ENCODE measurements at regions not wholly inside any gene's neighbourhood (a gene's known extent, or its start where the extent isn't known, plus 50 kb on each side); places are given as distances from the start of the nearest gene placed in this dataset.
"Not testable (repeated sequence)": the region's sequence is repeated elsewhere in the genome, so short reads cannot be mapped to it uniquely, and the experiment has no call there.

GRCh38 chr1:157445616-157446140 is 106.6 kb downstream of the FCRL5 start:
- not testable (repeated sequence) for TF ChIP-seq CTCF (IDR thresholded peaks at IDR 0.05)
- peak; percentile 55 for TF ChIP-seq POLR2A (IDR thresholded peaks at IDR 0.05)

Measured in testis (tissue), 2 donors.